ENCODE measurements at regions not wholly inside any gene's neighbourhood (a gene's known extent, or its start where the extent isn't known, plus 50 kb on each side); places are given as distances from the start of the nearest gene placed in this dataset.
A peak's percentile ranks its signal among the peaks of the same experiment; 100 is the strongest.

DNA sequence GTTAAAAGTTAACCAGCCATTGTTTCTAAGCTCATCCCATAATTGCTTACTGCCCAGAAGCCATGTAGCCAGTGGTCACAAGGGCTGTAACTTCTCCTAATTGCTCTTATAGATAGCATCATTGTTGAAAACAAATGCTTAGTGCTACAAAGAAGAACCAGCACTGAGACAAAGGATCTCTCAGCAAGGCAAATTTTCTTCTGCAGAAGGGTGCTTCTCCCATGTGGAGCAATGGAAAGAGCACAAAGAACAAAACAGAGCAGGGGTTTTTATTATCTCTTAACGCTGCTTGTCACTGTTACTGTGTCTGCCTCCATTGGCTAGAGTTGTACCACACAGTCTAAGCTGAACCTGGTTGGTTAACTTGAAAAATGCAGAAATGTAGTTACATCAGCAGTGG lies 1036.8 kb downstream of the UQCRFS1 start:
- Histone ChIP-seq H3K4me3 (ENCODE audit: low read depth in 1 of 5, low read length in 5 of 5) (no peak overlapping the region), H3K9ac (ENCODE audit: low read length in 5 of 5) (no peak overlapping the region), H3K27me3 (ENCODE audit: control insufficient read depth in 5 of 5, insufficient read depth in 4 of 5, low read length in 5 of 5) (no peaks in the 10 kb centered on the region), H3K27ac (ENCODE audit: low read depth, low read length) (no peak overlapping the region), H3K9me3 (ENCODE audit: control insufficient read depth in 5 of 5, low read length in 5 of 5) (peaks cover 0 to 21% (median 7%) of the 10 kb centered on the region in 5 donors), H3K36me3 (ENCODE audit: control insufficient read depth in 5 of 5, insufficient read depth in 5 of 5, low read length in 5 of 5) (no peaks in the 10 kb centered on the region), H3K4me1 (ENCODE audit: control insufficient read depth in 5 of 5, insufficient read depth in 5 of 5, low read length in 5 of 5) (no peaks in the 10 kb centered on the region)

- Histone ChIP-seq H3K9me3 (ENCODE audit: control insufficient read depth in 5 of 5, low read length in 5 of 5) (peaks cover 0 to 13% (median 7%) of the 10 kb centered on the region in 5 donors), H3K27me3 (ENCODE audit: control insufficient read depth in 5 of 5, insufficient read depth in 4 of 5, low read length in 5 of 5) (no peaks in the 10 kb centered on the region), H3K36me3 (ENCODE audit: control insufficient read depth in 5 of 5, insufficient read depth in 5 of 5, low read length in 5 of 5) (no peaks in the 10 kb centered on the region), H3K9ac (ENCODE audit: low read length in 5 of 5) (no peak overlapping the region), H3K4me3 (ENCODE audit: low read depth in 1 of 5, low read length in 5 of 5) (no peak overlapping the region), H3K4me1 (ENCODE audit: control insufficient read depth in 5 of 5, insufficient read depth in 5 of 5, low read length in 5 of 5) (peaks cover 0 to 15% (median 12%) of the 10 kb centered on the region in 5 donors), H3K27ac (ENCODE audit: low read depth, low read length) (no peak overlapping the region)
Measured at GRCh38 chr19:28171983-28172382, 1041.0 kb downstream of the UQCRFS1 start.

DNA sequence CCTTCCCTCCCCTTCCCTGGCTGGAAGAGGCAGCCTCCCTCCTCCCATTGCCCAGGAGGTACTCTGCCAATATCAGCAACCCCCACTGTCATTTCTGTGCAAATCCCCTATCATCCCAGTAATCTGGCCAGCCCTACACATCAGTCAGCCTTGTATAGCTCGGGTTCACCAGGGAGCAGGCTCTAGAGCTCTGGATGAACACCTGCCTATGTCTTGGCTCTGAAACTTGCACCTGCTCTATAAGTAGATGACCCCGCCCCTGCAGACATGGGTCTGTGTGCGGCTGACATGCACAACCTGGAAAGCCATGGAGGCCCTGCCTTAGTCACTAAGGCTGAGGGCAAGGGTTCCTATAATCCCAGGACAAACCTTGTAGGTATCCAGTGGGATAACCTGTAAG lies 1042.9 kb downstream of the UQCRFS1 start:
- Histone ChIP-seq H3K4me3 (ENCODE audit: low read depth in 1 of 5, low read length in 5 of 5) (no peak overlapping the region), H3K9ac (ENCODE audit: low read length in 5 of 5) (no peak overlapping the region), H3K4me1 (ENCODE audit: control insufficient read depth in 5 of 5, insufficient read depth in 5 of 5, low read length in 5 of 5) (peaks cover 0 to 18% (median 12%) of the 10 kb centered on the region in 5 donors), H3K9me3 (ENCODE audit: control insufficient read depth in 5 of 5, low read length in 5 of 5) (peaks cover 0 to 3% (median 0%) of the 10 kb centered on the region in 5 donors), H3K36me3 (ENCODE audit: control insufficient read depth in 5 of 5, insufficient read depth in 5 of 5, low read length in 5 of 5) (no peaks in the 10 kb centered on the region), H3K27me3 (ENCODE audit: control insufficient read depth in 5 of 5, insufficient read depth in 4 of 5, low read length in 5 of 5) (no peaks in the 10 kb centered on the region), H3K27ac (ENCODE audit: low read depth, low read length) (no peak overlapping the region)

GRCh38 chr19:28169168-28169887 lies 1043.6 kb downstream of the UQCRFS1 start:
- Histone ChIP-seq H3K9me3 (ENCODE audit: control insufficient read depth in 5 of 5, low read length in 5 of 5) (no peaks in the 10 kb centered on the region), H3K36me3 (ENCODE audit: control insufficient read depth in 5 of 5, insufficient read depth in 5 of 5, low read length in 5 of 5) (no peaks in the 10 kb centered on the region), H3K4me1 (ENCODE audit: control insufficient read depth in 5 of 5, insufficient read depth in 5 of 5, low read length in 5 of 5) (peaks cover 0 to 18% (median 12%) of the 10 kb centered on the region in 5 donors), H3K27me3 (ENCODE audit: control insufficient read depth in 5 of 5, insufficient read depth in 4 of 5, low read length in 5 of 5) (no peaks in the 10 kb centered on the region), H3K27ac (ENCODE audit: low read depth, low read length) (no peak overlapping the region), H3K4me3 (ENCODE audit: low read depth in 1 of 5, low read length in 5 of 5) (peak overlapping the region in 1 of 5 donors; percentile 9), H3K9ac (ENCODE audit: low read length in 5 of 5) (peak overlapping the region in 1 of 5 donors; percentile 20)

DNA sequence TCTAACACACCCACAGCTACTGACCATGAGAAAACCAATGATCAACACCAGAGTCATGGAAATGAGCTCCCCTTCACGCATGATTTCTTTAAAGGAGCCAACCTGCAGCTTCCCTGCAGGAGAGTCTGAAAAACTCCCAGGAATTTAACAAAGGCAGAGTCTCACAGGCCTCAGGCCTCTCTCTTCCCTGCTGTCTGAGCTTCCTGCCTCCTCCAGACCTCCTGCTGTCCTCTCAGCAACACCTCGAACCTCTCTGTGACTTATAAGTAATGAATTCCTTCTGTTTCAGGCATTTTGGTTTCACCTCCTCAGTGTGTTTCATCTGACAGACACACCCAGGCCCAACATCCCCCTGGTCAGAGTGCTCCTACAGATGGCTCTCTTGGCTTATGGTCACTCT lies 1044.4 kb downstream of the UQCRFS1 start:
- H3K4me1 ChIP-seq (ENCODE audit: control insufficient read depth in 5 of 5, insufficient read depth in 5 of 5, low read length in 5 of 5): peaks cover 0 to 18% (median 12%) of the 10 kb centered on the region in 5 donors
- no peaks in the 10 kb centered on the region for H3K9me3 ChIP-seq (ENCODE audit: control insufficient read depth in 5 of 5, low read length in 5 of 5)
- no peak overlapping the region for H3K9ac ChIP-seq (ENCODE audit: low read length in 5 of 5)
- no peak overlapping the region for H3K4me3 ChIP-seq (ENCODE audit: low read depth in 1 of 5, low read length in 5 of 5)
- H3K27me3 ChIP-seq (ENCODE audit: control insufficient read depth in 5 of 5, insufficient read depth in 4 of 5, low read length in 5 of 5): no peaks in the 10 kb centered on the region
- H3K36me3 ChIP-seq (ENCODE audit: control insufficient read depth in 5 of 5, insufficient read depth in 5 of 5, low read length in 5 of 5): no peaks in the 10 kb centered on the region
- H3K27ac ChIP-seq (ENCODE audit: low read depth, low read length): no peak overlapping the region

- H3K27ac ChIP-seq (ENCODE audit: low read depth, low read length): no peak overlapping the region
- no peaks in the 10 kb centered on the region for H3K36me3 ChIP-seq (ENCODE audit: control insufficient read depth in 5 of 5, insufficient read depth in 5 of 5, low read length in 5 of 5)
- H3K9ac ChIP-seq (ENCODE audit: low read length in 5 of 5): no peak overlapping the region
- peaks cover 0 to 18% (median 12%) of the 10 kb centered on the region in 5 donors for H3K4me1 ChIP-seq (ENCODE audit: control insufficient read depth in 5 of 5, insufficient read depth in 5 of 5, low read length in 5 of 5)
- H3K27me3 ChIP-seq (ENCODE audit: control insufficient read depth in 5 of 5, insufficient read depth in 4 of 5, low read length in 5 of 5): no peaks in the 10 kb centered on the region
- H3K4me3 ChIP-seq (ENCODE audit: low read depth in 1 of 5, low read length in 5 of 5): no peak overlapping the region
- peaks cover 0 to 6% (median 0%) of the 10 kb centered on the region in 5 donors for H3K9me3 ChIP-seq (ENCODE audit: control insufficient read depth in 5 of 5, low read length in 5 of 5)
Measured at GRCh38 chr19:28166025-28166424, 1046.9 kb downstream of the UQCRFS1 start.

GRCh38 chr19:28164214-28164613 lies 1048.7 kb downstream of the UQCRFS1 start:
- Histone ChIP-seq H3K36me3 (ENCODE audit: control insufficient read depth in 5 of 5, insufficient read depth in 5 of 5, low read length in 5 of 5) (no peaks in the 10 kb centered on the region), H3K27ac (ENCODE audit: low read depth, low read length) (no peak overlapping the region), H3K9ac (ENCODE audit: low read length in 5 of 5) (no peak overlapping the region), H3K9me3 (ENCODE audit: control insufficient read depth in 5 of 5, low read length in 5 of 5) (peaks cover 0 to 10% (median 0%) of the 10 kb centered on the region in 5 donors), H3K4me3 (ENCODE audit: low read depth in 1 of 5, low read length in 5 of 5) (no peak overlapping the region), H3K4me1 (ENCODE audit: control insufficient read depth in 5 of 5, insufficient read depth in 5 of 5, low read length in 5 of 5) (peaks cover 0 to 8% (median 3%) of the 10 kb centered on the region in 5 donors), H3K27me3 (ENCODE audit: control insufficient read depth in 5 of 5, insufficient read depth in 4 of 5, low read length in 5 of 5) (no peaks in the 10 kb centered on the region)

DNA sequence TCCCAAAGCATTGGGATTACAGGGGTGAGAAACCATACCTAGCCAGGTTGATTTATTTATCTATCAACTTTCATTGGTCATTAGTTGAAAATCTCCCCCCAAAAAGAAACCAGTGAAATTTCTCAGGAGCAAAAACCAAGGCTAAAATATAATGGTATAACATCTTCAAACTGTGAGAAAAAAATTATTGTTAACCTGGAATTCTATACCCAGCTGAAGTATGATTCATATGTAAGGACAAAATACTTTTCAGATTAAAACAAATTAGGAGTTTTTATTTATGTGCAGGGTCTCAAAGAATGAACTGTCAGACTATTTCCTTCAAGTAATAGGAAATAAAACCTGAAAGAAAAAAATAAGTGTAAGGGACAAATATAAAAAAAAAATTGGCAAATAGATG lies 1053.9 kb downstream of the UQCRFS1 start:
- Histone ChIP-seq H3K36me3 (ENCODE audit: control insufficient read depth in 5 of 5, insufficient read depth in 5 of 5, low read length in 5 of 5) (no peaks in the 10 kb centered on the region), H3K9me3 (ENCODE audit: control insufficient read depth in 5 of 5, low read length in 5 of 5) (peaks cover 0 to 10% (median 2%) of the 10 kb centered on the region in 5 donors), H3K27ac (ENCODE audit: low read depth, low read length) (no peak overlapping the region), H3K27me3 (ENCODE audit: control insufficient read depth in 5 of 5, insufficient read depth in 4 of 5, low read length in 5 of 5) (no peaks in the 10 kb centered on the region), H3K9ac (ENCODE audit: low read length in 5 of 5) (no peak overlapping the region), H3K4me3 (ENCODE audit: low read depth in 1 of 5, low read length in 5 of 5) (no peak overlapping the region), H3K4me1 (ENCODE audit: control insufficient read depth in 5 of 5, insufficient read depth in 5 of 5, low read length in 5 of 5) (no peaks in the 10 kb centered on the region)

- H3K36me3 ChIP-seq (ENCODE audit: control insufficient read depth in 5 of 5, insufficient read depth in 5 of 5, low read length in 5 of 5): no peaks in the 10 kb centered on the region
- no peaks in the 10 kb centered on the region for H3K27me3 ChIP-seq (ENCODE audit: control insufficient read depth in 5 of 5, insufficient read depth in 4 of 5, low read length in 5 of 5)
- no peak overlapping the region for H3K4me3 ChIP-seq (ENCODE audit: low read depth in 1 of 5, low read length in 5 of 5)
- H3K4me1 ChIP-seq (ENCODE audit: control insufficient read depth in 5 of 5, insufficient read depth in 5 of 5, low read length in 5 of 5): peaks cover 0 to 1% (median 0%) of the 10 kb centered on the region in 5 donors
- peaks cover 0 to 2% (median 0%) of the 10 kb centered on the region in 5 donors for H3K9me3 ChIP-seq (ENCODE audit: control insufficient read depth in 5 of 5, low read length in 5 of 5)
- H3K9ac ChIP-seq (ENCODE audit: low read length in 5 of 5): no peak overlapping the region
- no peak overlapping the region for H3K27ac ChIP-seq (ENCODE audit: low read depth, low read length)
Measured at GRCh38 chr19:28155265-28155664, 1057.7 kb downstream of the UQCRFS1 start.

- Histone ChIP-seq H3K9ac (ENCODE audit: low read length in 5 of 5) (no peak overlapping the region), H3K4me1 (ENCODE audit: control insufficient read depth in 5 of 5, insufficient read depth in 5 of 5, low read length in 5 of 5) (peaks cover 0 to 10% (median 1%) of the 10 kb centered on the region in 5 donors), H3K9me3 (ENCODE audit: control insufficient read depth in 5 of 5, low read length in 5 of 5) (peaks cover 0 to 2% (median 0%) of the 10 kb centered on the region in 5 donors), H3K27me3 (ENCODE audit: control insufficient read depth in 5 of 5, insufficient read depth in 4 of 5, low read length in 5 of 5) (no peaks in the 10 kb centered on the region), H3K27ac (ENCODE audit: low read depth, low read length) (no peak overlapping the region), H3K36me3 (ENCODE audit: control insufficient read depth in 5 of 5, insufficient read depth in 5 of 5, low read length in 5 of 5) (no peaks in the 10 kb centered on the region), H3K4me3 (ENCODE audit: low read depth in 1 of 5, low read length in 5 of 5) (no peak overlapping the region)
Measured at GRCh38 chr19:28154077-28154476, 1058.9 kb downstream of the UQCRFS1 start.
